Ishikawa (cell line): ENCODE measurements at regions not wholly inside any gene's neighbourhood (a gene's known extent, or its start where the extent isn't known, plus 50 kb on each side); places are given as distances from the start of the nearest gene placed in this dataset.

Source experiments
- CREB1 ChIP-seq: IDR thresholded peaks from 2 replicates; pipeline ENCODE4 v1.6.1; 2012; ENCODE audit warnings: low read depth
- EP300 ChIP-seq: IDR thresholded peaks from 2 replicates; pipeline ENCODE4 v1.6.1; 2012; ENCODE audit warnings: borderline replicate concordance
- MAX ChIP-seq: IDR thresholded peaks from 2 replicates; pipeline ENCODE4 v1.6.1; 2012
- NFIC ChIP-seq: IDR thresholded peaks from 2 replicates; pipeline ENCODE4 v1.6.1; 2012
- REST ChIP-seq: IDR thresholded peaks from 2 replicates; pipeline ENCODE4 v1.6.1; 2012; ENCODE audit warnings: low read depth, mild to moderate bottlenecking
- TCF12 ChIP-seq: IDR thresholded peaks from 2 replicates; pipeline ENCODE4 v1.6.1; 2012; ENCODE audit warnings: low read depth
- YY1 ChIP-seq: IDR thresholded peaks from 2 replicates; pipeline ENCODE4 v1.6.1; 2012; ENCODE audit warnings: low read depth
- TF ChIP-seq, protein P1 (sequence below): IDR thresholded peaks from 2 replicates; pipeline ENCODE4 v1.6.1; 2012

- no peak for TF ChIP-seq TCF12
- TF ChIP-seq EP300 = no peak
- TF ChIP-seq MAX = no peak
- TF ChIP-seq, protein P1, sequence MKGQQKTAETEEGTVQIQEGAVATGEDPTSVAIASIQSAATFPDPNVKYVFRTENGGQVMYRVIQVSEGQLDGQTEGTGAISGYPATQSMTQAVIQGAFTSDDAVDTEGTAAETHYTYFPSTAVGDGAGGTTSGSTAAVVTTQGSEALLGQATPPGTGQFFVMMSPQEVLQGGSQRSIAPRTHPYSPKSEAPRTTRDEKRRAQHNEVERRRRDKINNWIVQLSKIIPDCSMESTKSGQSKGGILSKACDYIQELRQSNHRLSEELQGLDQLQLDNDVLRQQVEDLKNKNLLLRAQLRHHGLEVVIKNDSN = no peak
- no peak for TF ChIP-seq CREB1
- TF ChIP-seq YY1 = no peak
- no peak for TF ChIP-seq REST
- TF ChIP-seq NFIC = no peak
Measured at GRCh38 chr3:20837676-20838302, 651.8 kb upstream of the SGO1 start.
